HUES48 (cell line): ENCODE measurements at regions not wholly inside any gene's neighbourhood (a gene's known extent, or its start where the extent isn't known, plus 50 kb on each side); places are given as distances from the start of the nearest gene placed in this dataset.
A peak's percentile ranks its signal among the peaks of the same experiment; 100 is the strongest.
"Not testable (repeated sequence)": the region's sequence is repeated elsewhere in the genome, so short reads cannot be mapped to it uniquely, and the experiment has no call there.

ENCODE experiments used
- H3K27ac ChIP-seq: one replicate; pipeline ENCODE4 v1.7.0; 2013; ENCODE audit warnings: low read depth, low read length, inconsistent platforms
- H3K27me3 ChIP-seq: 2 replicates; pipeline ENCODE4 v1.6.1; 2013; ENCODE audit warnings: mild to moderate bottlenecking, low read length; ENCODE audit not compliant: control insufficient read depth, insufficient read depth
- H3K36me3 ChIP-seq: 2 replicates; pipeline ENCODE4 v1.6.1; 2013; ENCODE audit warnings: low read length; ENCODE audit not compliant: control insufficient read depth, insufficient read depth
- H3K4me1 ChIP-seq: 2 replicates; pipeline ENCODE4 v1.6.1; 2013; ENCODE audit warnings: mild to moderate bottlenecking, low read length; ENCODE audit not compliant: control insufficient read depth, insufficient read depth
- H3K4me3 ChIP-seq: 2 replicates; pipeline ENCODE4 v1.5.1; 2013; ENCODE audit warnings: mild to moderate bottlenecking, low read depth, low read length
- H3K9ac ChIP-seq: 2 replicates; pipeline ENCODE4 v1.6.1; 2013; ENCODE audit warnings: mild to moderate bottlenecking, low read depth, low read length, moderate library complexity
- H3K9me3 ChIP-seq: 2 replicates; pipeline ENCODE4 v1.6.1; 2013; ENCODE audit warnings: low read length; ENCODE audit not compliant: control insufficient read depth, insufficient read depth

- H3K27ac ChIP-seq, H3K9ac ChIP-seq, H3K27me3 ChIP-seq, H3K36me3 ChIP-seq, H3K4me3 ChIP-seq, H3K4me1 ChIP-seq: not testable (repeated sequence)
- peaks cover 85% of the 10 kb centered on the region for H3K9me3 ChIP-seq
Observed at GRCh38 chr21:9003909-9004814, 1517.2 kb upstream of the TPTE start.

GRCh38 chr21:9004815-9005518 is 1516.4 kb upstream of the TPTE start:
- peaks cover 85% of the 10 kb centered on the region for H3K9me3 ChIP-seq
- not testable (repeated sequence) for H3K27ac ChIP-seq, H3K27me3 ChIP-seq, H3K4me1 ChIP-seq, H3K36me3 ChIP-seq, H3K9ac ChIP-seq
- peak overlapping the region; percentile 24; the same call in 1 of the 2 replicates for H3K4me3 ChIP-seq

GRCh38 chr21:9005671-9006070 is 1515.7 kb upstream of the TPTE start:
- H3K27me3 ChIP-seq, H3K9ac ChIP-seq, H3K4me3 ChIP-seq, H3K27ac ChIP-seq, H3K4me1 ChIP-seq, H3K36me3 ChIP-seq: not testable (repeated sequence)
- peaks cover 85% of the 10 kb centered on the region for H3K9me3 ChIP-seq

- H3K4me1 ChIP-seq, H3K27me3 ChIP-seq, H3K36me3 ChIP-seq, H3K9ac ChIP-seq, H3K27ac ChIP-seq, H3K4me3 ChIP-seq: not testable (repeated sequence)
- H3K9me3 ChIP-seq = peaks cover 87% of the 10 kb centered on the region
Observed at GRCh38 chr21:9006111-9006510, 1515.3 kb upstream of the TPTE start.

GRCh38 chr21:9006553-9007323 is 1514.6 kb upstream of the TPTE start:
- H3K9me3 ChIP-seq = peaks cover 93% of the 10 kb centered on the region
- H3K36me3 ChIP-seq, H3K4me1 ChIP-seq, H3K27ac ChIP-seq, H3K4me3 ChIP-seq, H3K27me3 ChIP-seq, H3K9ac ChIP-seq: not testable (repeated sequence)

GRCh38 chr21:9008636-9009035 is 1512.7 kb upstream of the TPTE start:
- Histone ChIP-seq H3K27me3 (no peaks in the 10 kb centered on the region), H3K9ac (no peak overlapping the region), H3K4me3 (no peak overlapping the region), H3K4me1 (no peaks in the 10 kb centered on the region), H3K27ac (no peak overlapping the region), H3K36me3 (no peaks in the 10 kb centered on the region), H3K9me3 (peaks cover 98% of the 10 kb centered on the region)

GRCh38 chr21:9009267-9010016 is 1511.9 kb upstream of the TPTE start:
- peaks cover 99% of the 10 kb centered on the region for H3K9me3 ChIP-seq
- H3K4me1 ChIP-seq, H3K27me3 ChIP-seq, H3K27ac ChIP-seq, H3K4me3 ChIP-seq, H3K9ac ChIP-seq, H3K36me3 ChIP-seq: not testable (repeated sequence)

GRCh38 chr21:9010121-9010795 is 1511.1 kb upstream of the TPTE start:
- not testable (repeated sequence) for H3K9ac ChIP-seq, H3K4me1 ChIP-seq, H3K27ac ChIP-seq, H3K27me3 ChIP-seq, H3K36me3 ChIP-seq, H3K4me3 ChIP-seq
- H3K9me3 ChIP-seq = peaks cover 99% of the 10 kb centered on the region

- not testable (repeated sequence) for H3K27me3 ChIP-seq, H3K9ac ChIP-seq, H3K27ac ChIP-seq, H3K4me3 ChIP-seq, H3K36me3 ChIP-seq, H3K4me1 ChIP-seq
- peaks cover 95% of the 10 kb centered on the region for H3K9me3 ChIP-seq
Observed at GRCh38 chr21:9010936-9011890, 1510.2 kb upstream of the TPTE start.
